ENCODE measurements at regions not wholly inside any gene's neighbourhood (a gene's known extent, or its start where the extent isn't known, plus 50 kb on each side); places are given as distances from the start of the nearest gene placed in this dataset.

DNA sequence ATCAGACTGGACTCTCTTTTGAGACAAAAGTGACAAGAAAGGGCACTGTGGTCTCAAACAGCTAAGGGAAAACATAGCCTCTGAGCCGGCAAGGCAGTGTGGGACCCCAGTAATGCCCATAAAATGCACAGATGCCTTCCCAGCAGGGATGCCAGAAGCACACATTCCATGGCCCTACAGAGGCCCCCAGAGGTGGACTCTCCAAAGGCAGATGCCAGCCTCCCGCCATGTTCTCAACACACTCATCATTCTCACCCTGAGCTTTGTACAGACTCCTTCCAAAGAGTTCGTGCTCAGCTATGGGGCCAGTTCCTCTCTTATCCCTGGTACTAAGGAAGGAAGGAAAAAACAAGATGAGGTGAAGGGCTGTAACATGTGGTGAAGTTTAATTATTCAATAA, 67.1 kb upstream of the ATP12A start:
- ATAC-seq (no peak), DNase-seq (ENCODE audit: low spot score) (no peak)
- Mint-ChIP-seq H3K36me3 (no peaks in the 10 kb centered on the region), H3K4me3 (no peak overlapping the region), H3K4me1 (peaks cover 12% of the 10 kb centered on the region), H3K27ac (no peak overlapping the region), H3K9me3 (no peaks in the 10 kb centered on the region), H3K27me3 (ENCODE audit: low read depth) (no peaks in the 10 kb centered on the region; the same call in 1 of the 2 replicates)
- CTCF ChIA-PET, result interaction anchor here (2.5 kb wide), 1 partner anchor 14 kb away, joined by 10 read pairs; no protein-coding TSS in a partner anchor
- POLR2A ChIA-PET, result no interaction called here
- TF ChIP-seq ZNF396 (CRISPR knock-in tag; IDR thresholded peaks at IDR 0.05; ENCODE audit: borderline replicate concordance), result no peak
- TF ChIP-seq, protein P1, sequence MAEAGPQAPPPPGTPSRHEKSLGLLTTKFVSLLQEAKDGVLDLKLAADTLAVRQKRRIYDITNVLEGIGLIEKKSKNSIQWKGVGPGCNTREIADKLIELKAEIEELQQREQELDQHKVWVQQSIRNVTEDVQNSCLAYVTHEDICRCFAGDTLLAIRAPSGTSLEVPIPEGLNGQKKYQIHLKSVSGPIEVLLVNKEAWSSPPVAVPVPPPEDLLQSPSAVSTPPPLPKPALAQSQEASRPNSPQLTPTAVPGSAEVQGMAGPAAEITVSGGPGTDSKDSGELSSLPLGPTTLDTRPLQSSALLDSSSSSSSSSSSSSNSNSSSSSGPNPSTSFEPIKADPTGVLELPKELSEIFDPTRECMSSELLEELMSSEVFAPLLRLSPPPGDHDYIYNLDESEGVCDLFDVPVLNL (CRISPR knock-in tag; IDR thresholded peaks at IDR 0.05; ENCODE audit: borderline replicate concordance, low read depth), result no peak
- TF ChIP-seq ZNF138 (CRISPR knock-in tag; conservative IDR thresholded peaks at IDR 0.05), result no peak
- TF ChIP-seq, protein P2, sequence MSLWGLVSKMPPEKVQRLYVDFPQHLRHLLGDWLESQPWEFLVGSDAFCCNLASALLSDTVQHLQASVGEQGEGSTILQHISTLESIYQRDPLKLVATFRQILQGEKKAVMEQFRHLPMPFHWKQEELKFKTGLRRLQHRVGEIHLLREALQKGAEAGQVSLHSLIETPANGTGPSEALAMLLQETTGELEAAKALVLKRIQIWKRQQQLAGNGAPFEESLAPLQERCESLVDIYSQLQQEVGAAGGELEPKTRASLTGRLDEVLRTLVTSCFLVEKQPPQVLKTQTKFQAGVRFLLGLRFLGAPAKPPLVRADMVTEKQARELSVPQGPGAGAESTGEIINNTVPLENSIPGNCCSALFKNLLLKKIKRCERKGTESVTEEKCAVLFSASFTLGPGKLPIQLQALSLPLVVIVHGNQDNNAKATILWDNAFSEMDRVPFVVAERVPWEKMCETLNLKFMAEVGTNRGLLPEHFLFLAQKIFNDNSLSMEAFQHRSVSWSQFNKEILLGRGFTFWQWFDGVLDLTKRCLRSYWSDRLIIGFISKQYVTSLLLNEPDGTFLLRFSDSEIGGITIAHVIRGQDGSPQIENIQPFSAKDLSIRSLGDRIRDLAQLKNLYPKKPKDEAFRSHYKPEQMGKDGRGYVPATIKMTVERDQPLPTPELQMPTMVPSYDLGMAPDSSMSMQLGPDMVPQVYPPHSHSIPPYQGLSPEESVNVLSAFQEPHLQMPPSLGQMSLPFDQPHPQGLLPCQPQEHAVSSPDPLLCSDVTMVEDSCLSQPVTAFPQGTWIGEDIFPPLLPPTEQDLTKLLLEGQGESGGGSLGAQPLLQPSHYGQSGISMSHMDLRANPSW (CRISPR knock-in tag; conservative IDR thresholded peaks at IDR 0.05; ENCODE audit: low read depth), result no peak
- no peak for TF ChIP-seq CREM (CRISPR knock-in tag; IDR thresholded peaks at IDR 0.05)
- TF ChIP-seq, protein P3, sequence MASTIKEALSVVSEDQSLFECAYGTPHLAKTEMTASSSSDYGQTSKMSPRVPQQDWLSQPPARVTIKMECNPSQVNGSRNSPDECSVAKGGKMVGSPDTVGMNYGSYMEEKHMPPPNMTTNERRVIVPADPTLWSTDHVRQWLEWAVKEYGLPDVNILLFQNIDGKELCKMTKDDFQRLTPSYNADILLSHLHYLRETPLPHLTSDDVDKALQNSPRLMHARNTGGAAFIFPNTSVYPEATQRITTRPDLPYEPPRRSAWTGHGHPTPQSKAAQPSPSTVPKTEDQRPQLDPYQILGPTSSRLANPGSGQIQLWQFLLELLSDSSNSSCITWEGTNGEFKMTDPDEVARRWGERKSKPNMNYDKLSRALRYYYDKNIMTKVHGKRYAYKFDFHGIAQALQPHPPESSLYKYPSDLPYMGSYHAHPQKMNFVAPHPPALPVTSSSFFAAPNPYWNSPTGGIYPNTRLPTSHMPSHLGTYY (CRISPR knock-in tag; IDR thresholded peaks at IDR 0.05), result no peak
- TF ChIP-seq, protein P4, sequence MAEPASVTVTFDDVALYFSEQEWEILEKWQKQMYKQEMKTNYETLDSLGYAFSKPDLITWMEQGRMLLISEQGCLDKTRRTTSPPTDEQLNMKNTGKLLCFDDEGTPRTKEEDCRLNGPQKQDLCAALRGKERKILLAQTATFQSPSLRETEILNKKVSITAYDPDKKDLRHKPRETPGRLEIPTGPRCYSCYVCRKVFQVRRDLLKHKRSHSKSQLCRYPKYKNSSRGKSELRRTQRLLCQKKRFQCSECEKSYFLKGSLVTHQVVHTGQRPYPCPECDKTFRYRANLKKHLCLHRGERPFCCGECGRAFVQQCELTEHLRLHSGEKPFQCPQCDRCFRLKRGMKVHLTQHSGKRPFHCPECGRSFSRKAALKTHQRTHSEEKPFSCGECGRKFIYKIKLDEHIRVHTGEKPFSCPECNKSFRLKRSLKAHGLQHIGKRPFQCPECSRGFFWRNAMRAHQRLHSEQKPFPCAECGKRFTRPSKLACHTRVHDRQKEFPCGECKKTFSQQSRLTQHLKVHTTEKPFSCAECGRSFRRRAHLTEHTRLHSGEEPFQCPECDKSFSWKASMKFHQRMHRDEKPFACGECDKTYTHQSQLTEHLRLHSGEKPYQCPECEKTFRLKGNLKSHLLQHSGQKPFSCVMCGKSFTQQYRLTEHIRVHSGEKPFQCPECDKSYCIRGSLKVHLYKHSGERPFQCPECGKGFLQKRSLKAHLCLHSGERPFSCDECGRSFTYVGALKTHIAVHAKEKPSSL (CRISPR knock-in tag; conservative IDR thresholded peaks at IDR 0.05), result no peak
- no peak for TF ChIP-seq FOXJ3 (CRISPR knock-in tag; IDR thresholded peaks at IDR 0.05; ENCODE audit: borderline replicate concordance)
- TF ChIP-seq, protein P5, sequence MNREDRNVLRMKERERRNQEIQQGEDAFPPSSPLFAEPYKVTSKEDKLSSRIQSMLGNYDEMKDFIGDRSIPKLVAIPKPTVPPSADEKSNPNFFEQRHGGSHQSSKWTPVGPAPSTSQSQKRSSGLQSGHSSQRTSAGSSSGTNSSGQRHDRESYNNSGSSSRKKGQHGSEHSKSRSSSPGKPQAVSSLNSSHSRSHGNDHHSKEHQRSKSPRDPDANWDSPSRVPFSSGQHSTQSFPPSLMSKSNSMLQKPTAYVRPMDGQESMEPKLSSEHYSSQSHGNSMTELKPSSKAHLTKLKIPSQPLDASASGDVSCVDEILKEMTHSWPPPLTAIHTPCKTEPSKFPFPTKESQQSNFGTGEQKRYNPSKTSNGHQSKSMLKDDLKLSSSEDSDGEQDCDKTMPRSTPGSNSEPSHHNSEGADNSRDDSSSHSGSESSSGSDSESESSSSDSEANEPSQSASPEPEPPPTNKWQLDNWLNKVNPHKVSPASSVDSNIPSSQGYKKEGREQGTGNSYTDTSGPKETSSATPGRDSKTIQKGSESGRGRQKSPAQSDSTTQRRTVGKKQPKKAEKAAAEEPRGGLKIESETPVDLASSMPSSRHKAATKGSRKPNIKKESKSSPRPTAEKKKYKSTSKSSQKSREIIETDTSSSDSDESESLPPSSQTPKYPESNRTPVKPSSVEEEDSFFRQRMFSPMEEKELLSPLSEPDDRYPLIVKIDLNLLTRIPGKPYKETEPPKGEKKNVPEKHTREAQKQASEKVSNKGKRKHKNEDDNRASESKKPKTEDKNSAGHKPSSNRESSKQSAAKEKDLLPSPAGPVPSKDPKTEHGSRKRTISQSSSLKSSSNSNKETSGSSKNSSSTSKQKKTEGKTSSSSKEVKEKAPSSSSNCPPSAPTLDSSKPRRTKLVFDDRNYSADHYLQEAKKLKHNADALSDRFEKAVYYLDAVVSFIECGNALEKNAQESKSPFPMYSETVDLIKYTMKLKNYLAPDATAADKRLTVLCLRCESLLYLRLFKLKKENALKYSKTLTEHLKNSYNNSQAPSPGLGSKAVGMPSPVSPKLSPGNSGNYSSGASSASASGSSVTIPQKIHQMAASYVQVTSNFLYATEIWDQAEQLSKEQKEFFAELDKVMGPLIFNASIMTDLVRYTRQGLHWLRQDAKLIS (CRISPR knock-in tag; IDR thresholded peaks at IDR 0.05; ENCODE audit: borderline replicate concordance), result no peak
- TF ChIP-seq, protein P6, sequence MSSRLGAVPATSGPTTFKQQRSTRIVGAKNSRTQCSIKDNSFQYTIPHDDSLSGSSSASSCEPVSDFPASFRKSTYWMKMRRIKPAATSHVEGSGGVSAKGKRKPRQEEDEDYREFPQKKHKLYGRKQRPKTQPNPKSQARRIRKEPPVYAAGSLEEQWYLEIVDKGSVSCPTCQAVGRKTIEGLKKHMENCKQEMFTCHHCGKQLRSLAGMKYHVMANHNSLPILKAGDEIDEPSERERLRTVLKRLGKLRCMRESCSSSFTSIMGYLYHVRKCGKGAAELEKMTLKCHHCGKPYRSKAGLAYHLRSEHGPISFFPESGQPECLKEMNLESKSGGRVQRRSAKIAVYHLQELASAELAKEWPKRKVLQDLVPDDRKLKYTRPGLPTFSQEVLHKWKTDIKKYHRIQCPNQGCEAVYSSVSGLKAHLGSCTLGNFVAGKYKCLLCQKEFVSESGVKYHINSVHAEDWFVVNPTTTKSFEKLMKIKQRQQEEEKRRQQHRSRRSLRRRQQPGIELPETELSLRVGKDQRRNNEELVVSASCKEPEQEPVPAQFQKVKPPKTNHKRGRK (CRISPR knock-in tag; IDR thresholded peaks at IDR 0.05; ENCODE audit: borderline replicate concordance), result no peak
- no peak for TF ChIP-seq ZNF423 (CRISPR knock-in tag; IDR thresholded peaks at IDR 0.05)
- TF ChIP-seq ETV6 (CRISPR knock-in tag; IDR thresholded peaks at IDR 0.05), result no peak
- TF ChIP-seq OVOL2 (CRISPR knock-in tag; IDR thresholded peaks at IDR 0.05; ENCODE audit: borderline replicate concordance), result no peak
- TF ChIP-seq ZBTB21 (CRISPR knock-in tag; IDR thresholded peaks at IDR 0.05; ENCODE audit: borderline replicate concordance), result no peak
- TF ChIP-seq SMAD3 (CRISPR knock-in tag; IDR thresholded peaks at IDR 0.05; ENCODE audit: borderline replicate concordance), result no peak
- TF ChIP-seq, protein P7, sequence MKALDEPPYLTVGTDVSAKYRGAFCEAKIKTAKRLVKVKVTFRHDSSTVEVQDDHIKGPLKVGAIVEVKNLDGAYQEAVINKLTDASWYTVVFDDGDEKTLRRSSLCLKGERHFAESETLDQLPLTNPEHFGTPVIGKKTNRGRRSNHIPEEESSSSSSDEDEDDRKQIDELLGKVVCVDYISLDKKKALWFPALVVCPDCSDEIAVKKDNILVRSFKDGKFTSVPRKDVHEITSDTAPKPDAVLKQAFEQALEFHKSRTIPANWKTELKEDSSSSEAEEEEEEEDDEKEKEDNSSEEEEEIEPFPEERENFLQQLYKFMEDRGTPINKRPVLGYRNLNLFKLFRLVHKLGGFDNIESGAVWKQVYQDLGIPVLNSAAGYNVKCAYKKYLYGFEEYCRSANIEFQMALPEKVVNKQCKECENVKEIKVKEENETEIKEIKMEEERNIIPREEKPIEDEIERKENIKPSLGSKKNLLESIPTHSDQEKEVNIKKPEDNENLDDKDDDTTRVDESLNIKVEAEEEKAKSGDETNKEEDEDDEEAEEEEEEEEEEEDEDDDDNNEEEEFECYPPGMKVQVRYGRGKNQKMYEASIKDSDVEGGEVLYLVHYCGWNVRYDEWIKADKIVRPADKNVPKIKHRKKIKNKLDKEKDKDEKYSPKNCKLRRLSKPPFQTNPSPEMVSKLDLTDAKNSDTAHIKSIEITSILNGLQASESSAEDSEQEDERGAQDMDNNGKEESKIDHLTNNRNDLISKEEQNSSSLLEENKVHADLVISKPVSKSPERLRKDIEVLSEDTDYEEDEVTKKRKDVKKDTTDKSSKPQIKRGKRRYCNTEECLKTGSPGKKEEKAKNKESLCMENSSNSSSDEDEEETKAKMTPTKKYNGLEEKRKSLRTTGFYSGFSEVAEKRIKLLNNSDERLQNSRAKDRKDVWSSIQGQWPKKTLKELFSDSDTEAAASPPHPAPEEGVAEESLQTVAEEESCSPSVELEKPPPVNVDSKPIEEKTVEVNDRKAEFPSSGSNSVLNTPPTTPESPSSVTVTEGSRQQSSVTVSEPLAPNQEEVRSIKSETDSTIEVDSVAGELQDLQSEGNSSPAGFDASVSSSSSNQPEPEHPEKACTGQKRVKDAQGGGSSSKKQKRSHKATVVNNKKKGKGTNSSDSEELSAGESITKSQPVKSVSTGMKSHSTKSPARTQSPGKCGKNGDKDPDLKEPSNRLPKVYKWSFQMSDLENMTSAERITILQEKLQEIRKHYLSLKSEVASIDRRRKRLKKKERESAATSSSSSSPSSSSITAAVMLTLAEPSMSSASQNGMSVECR (CRISPR knock-in tag; IDR thresholded peaks at IDR 0.05; ENCODE audit: borderline replicate concordance), result no peak
- TF ChIP-seq GRHL2 (CRISPR knock-in tag; IDR thresholded peaks at IDR 0.05; ENCODE audit: insufficient replicate concordance, severe bottlenecking), result no peak
